HL-60 (cell line): ENCODE measurements at regions not wholly inside any gene's neighbourhood (a gene's known extent, or its start where the extent isn't known, plus 50 kb on each side); places are given as distances from the start of the nearest gene placed in this dataset.

Experiments used
- GABPA ChIP-seq: IDR thresholded peaks from 2 replicates; pipeline ENCODE4 v1.6.1; 2012; ENCODE audit warnings: low read depth
- POLR2AphosphoS5 ChIP-seq: IDR thresholded peaks from 2 replicates; pipeline ENCODE4 v1.6.1; 2012; ENCODE audit warnings: low read depth
- SPI1 ChIP-seq: IDR thresholded peaks from 2 replicates; pipeline ENCODE4 v1.6.1; 2012; ENCODE audit warnings: low read depth, mild to moderate bottlenecking, borderline replicate concordance
- TF ChIP-seq, protein P1 (sequence below): IDR thresholded peaks from one replicate; pipeline ENCODE4 v1.5.1; 2011; ENCODE audit warnings: low read length, control low read depth, inconsistent platforms; ENCODE audit not compliant: insufficient read depth
- TF ChIP-seq, protein P2 (sequence below): IDR thresholded peaks from 2 replicates; pipeline ENCODE4 v1.6.1; 2012; ENCODE audit warnings: low read depth; ENCODE audit not compliant: insufficient replicate concordance

DNA sequence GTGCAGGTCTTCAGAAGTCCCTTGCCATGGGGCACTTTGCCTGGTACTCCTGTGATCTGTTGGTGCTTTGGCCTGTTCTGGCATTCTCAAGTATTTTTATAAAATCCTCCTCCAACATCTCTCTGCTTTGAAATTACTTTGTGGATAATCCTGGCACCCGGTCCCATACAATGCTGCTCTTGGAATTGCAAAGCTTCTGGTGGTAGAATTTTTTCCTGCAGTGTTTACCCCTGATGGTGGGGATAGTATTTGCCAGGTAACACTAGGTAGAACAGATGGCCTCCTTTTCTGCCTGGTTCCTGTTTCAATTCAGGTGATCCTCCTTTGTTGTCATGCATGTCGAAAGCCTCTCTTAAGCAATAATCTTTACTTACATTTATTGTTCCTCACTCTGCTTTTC, 109.8 kb upstream of the ATP10B start:
- TF ChIP-seq, protein P1, sequence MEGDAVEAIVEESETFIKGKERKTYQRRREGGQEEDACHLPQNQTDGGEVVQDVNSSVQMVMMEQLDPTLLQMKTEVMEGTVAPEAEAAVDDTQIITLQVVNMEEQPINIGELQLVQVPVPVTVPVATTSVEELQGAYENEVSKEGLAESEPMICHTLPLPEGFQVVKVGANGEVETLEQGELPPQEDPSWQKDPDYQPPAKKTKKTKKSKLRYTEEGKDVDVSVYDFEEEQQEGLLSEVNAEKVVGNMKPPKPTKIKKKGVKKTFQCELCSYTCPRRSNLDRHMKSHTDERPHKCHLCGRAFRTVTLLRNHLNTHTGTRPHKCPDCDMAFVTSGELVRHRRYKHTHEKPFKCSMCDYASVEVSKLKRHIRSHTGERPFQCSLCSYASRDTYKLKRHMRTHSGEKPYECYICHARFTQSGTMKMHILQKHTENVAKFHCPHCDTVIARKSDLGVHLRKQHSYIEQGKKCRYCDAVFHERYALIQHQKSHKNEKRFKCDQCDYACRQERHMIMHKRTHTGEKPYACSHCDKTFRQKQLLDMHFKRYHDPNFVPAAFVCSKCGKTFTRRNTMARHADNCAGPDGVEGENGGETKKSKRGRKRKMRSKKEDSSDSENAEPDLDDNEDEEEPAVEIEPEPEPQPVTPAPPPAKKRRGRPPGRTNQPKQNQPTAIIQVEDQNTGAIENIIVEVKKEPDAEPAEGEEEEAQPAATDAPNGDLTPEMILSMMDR: no peak
- TF ChIP-seq, protein P2, sequence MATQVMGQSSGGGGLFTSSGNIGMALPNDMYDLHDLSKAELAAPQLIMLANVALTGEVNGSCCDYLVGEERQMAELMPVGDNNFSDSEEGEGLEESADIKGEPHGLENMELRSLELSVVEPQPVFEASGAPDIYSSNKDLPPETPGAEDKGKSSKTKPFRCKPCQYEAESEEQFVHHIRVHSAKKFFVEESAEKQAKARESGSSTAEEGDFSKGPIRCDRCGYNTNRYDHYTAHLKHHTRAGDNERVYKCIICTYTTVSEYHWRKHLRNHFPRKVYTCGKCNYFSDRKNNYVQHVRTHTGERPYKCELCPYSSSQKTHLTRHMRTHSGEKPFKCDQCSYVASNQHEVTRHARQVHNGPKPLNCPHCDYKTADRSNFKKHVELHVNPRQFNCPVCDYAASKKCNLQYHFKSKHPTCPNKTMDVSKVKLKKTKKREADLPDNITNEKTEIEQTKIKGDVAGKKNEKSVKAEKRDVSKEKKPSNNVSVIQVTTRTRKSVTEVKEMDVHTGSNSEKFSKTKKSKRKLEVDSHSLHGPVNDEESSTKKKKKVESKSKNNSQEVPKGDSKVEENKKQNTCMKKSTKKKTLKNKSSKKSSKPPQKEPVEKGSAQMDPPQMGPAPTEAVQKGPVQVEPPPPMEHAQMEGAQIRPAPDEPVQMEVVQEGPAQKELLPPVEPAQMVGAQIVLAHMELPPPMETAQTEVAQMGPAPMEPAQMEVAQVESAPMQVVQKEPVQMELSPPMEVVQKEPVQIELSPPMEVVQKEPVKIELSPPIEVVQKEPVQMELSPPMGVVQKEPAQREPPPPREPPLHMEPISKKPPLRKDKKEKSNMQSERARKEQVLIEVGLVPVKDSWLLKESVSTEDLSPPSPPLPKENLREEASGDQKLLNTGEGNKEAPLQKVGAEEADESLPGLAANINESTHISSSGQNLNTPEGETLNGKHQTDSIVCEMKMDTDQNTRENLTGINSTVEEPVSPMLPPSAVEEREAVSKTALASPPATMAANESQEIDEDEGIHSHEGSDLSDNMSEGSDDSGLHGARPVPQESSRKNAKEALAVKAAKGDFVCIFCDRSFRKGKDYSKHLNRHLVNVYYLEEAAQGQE: no peak
- TF ChIP-seq GABPA: no peak
- TF ChIP-seq POLR2AphosphoS5: no peak
- TF ChIP-seq SPI1: no peak
